Panc1 (cell line): ENCODE measurements at regions not wholly inside any gene's neighbourhood (a gene's known extent, or its start where the extent isn't known, plus 50 kb on each side); places are given as distances from the start of the nearest gene placed in this dataset.

Source experiments
- ATAC-seq: fragments of 200-7000 bp; cut with Tn5 transposase; 2 replicates; pipeline ENCODE4 v1.9.1; 2020; ENCODE audit warnings: mild to moderate bottlenecking, moderate library complexity
- BruUV-seq: library from RNA; stranded (reverse); fragments of 400-500 nt; replicated peaks from 2 replicates; lab custom pipeline; 2021; lab: Mats Ljungman, UMichigan
- CTCF ChIA-PET: fragments of 300-600 bp; sonication (Branson Sonifier 250); formaldehyde crosslinking; loops from one replicate; lab custom pipeline; 2022; ENCODE audit warnings: antibody characterized with exemption; lab: Charles Lee
- POLR2A ChIA-PET: fragments of 300-600 bp; sonication (Branson Sonifier 250); formaldehyde crosslinking; loops from one replicate; lab custom pipeline; 2022; ENCODE audit warnings: antibody characterized with exemption; lab: Charles Lee
- DNase-seq: peaks from one replicate; pipeline ENCODE4 v3.0.0-alpha.2; 2010; ENCODE audit warnings: low read depth, low spot score
- H3K27ac ChIP-seq: 2 replicates; pipeline ENCODE4 v1.5.1; 2011; ENCODE audit warnings: mild to moderate bottlenecking, low read length, inconsistent platforms
- H3K27me3 ChIP-seq: fragments of 200-500 bp; sonication (Bioruptor generic); 2 replicates; pipeline ENCODE4 v1.6.0; 2014; ENCODE audit warnings: low read length, inconsistent platforms; ENCODE audit not compliant: control insufficient read depth, insufficient read depth
- H3K36me3 ChIP-seq: fragments of 200-500 bp; sonication (Bioruptor generic); 2 replicates; pipeline ENCODE4 v1.5.1; 2014; ENCODE audit warnings: inconsistent platforms, mild to moderate bottlenecking, low read length, moderate library complexity; ENCODE audit not compliant: control insufficient read depth, insufficient read depth
- H3K4me1 ChIP-seq: 2 replicates; pipeline ENCODE4 v1.5.1; 2011; ENCODE audit warnings: inconsistent platforms, mild to moderate bottlenecking, low read length, moderate library complexity; ENCODE audit not compliant: control insufficient read depth, insufficient read depth
- H3K4me3 ChIP-seq, 2 experiments: 2 replicates each; pipeline ENCODE4 v1.5.1; 2011 to 2012; ENCODE audit warnings: low read depth in 2 of 2, low read length in 2 of 2, mild to moderate bottlenecking in 2 of 2, inconsistent platforms in 1 of 2, moderate library complexity in 1 of 2
- H3K9me3 ChIP-seq: fragments of 200-500 bp; sonication (Bioruptor generic); 2 replicates; pipeline ENCODE4 v1.5.1; 2014; ENCODE audit warnings: low read depth, mild to moderate bottlenecking, inconsistent platforms, low read length, moderate library complexity; ENCODE audit not compliant: control insufficient read depth, insufficient read depth
- CTCF ChIP-seq: fragments of 450-650 bp; IDR thresholded peaks from 2 replicates; pipeline ENCODE4 v1.5.1; 2017; ENCODE audit warnings: mild to moderate bottlenecking
- POLR2AphosphoS5 ChIP-seq: IDR thresholded peaks from 2 replicates; pipeline ENCODE4 v1.6.1; 2012; ENCODE audit warnings: mild to moderate bottlenecking, low read depth, low read length, moderate library complexity
- REST ChIP-seq, 2 experiments: IDR thresholded peaks; 2 replicates each; pipeline ENCODE4 v1.6.1; 2011 to 2012; ENCODE audit warnings: low read depth in 2 of 2, control low read depth in 1 of 2, low read length in 1 of 2, mild to moderate bottlenecking in 1 of 2, moderate library complexity in 1 of 2; ENCODE audit not compliant: insufficient read depth in 1 of 2
- SIN3A ChIP-seq: IDR thresholded peaks from 2 replicates; pipeline ENCODE4 v1.6.1; 2012; ENCODE audit warnings: low read depth, mild to moderate bottlenecking, low read length, moderate library complexity, borderline replicate concordance; ENCODE audit not compliant: insufficient read depth
- TCF7L2 ChIP-seq: IDR thresholded peaks from 2 replicates; pipeline ENCODE4 v1.6.1; 2011; ENCODE audit warnings: mild to moderate bottlenecking, low read depth, low read length, inconsistent platforms
- in situ Hi-C: cut with HindIII; loops from 2 replicates; pipeline ENCODE4 v1.10.0; 2016; ENCODE audit warnings: low sequenced_read_pairs, low pct_unique_long_range_greater_than_20kb
- intact Hi-C: fragments of 100-400 bp; cut with micrococcal nuclease; formaldehyde crosslinking; loops from one replicate; pipeline ENCODE4 v1.10.0; 2022; ENCODE audit not compliant: unreplicated experiment

GRCh38 chr5:84518370-84518769 is 133.7 kb upstream of the EDIL3 start:
- BruUV-seq: no TSS peak
- in situ Hi-C loops: no loop called here
- Histone ChIP-seq H3K27ac (no peak overlapping the region), H3K9me3 (no peaks in the 10 kb centered on the region), H3K36me3 (no peaks in the 10 kb centered on the region), H3K4me3 (no peak overlapping the region), H3K4me1 (no peaks in the 10 kb centered on the region), H3K27me3 (no peaks in the 10 kb centered on the region)
- POLR2A ChIA-PET: no interaction called here
- CTCF ChIA-PET: no interaction called here
- ATAC-seq: no peak
- intact Hi-C loops: no loop called here
- TF ChIP-seq POLR2AphosphoS5 (no peak), SIN3A (no peak), TCF7L2 (no peak), CTCF (no peak), REST (IDR thresholded peaks at IDR 0.05; ENCODE audit: insufficient read depth in 1 of 2, low read depth in 2 of 2, low read length in 1 of 2) (no peak)
- no peak for DNase-seq

GRCh38 chr5:84506625-84507024 is 121.9 kb upstream of the EDIL3 start:
- Histone ChIP-seq H3K27me3 (no peaks in the 10 kb centered on the region), H3K9me3 (no peaks in the 10 kb centered on the region), H3K4me1 (no peaks in the 10 kb centered on the region), H3K27ac (no peak overlapping the region), H3K36me3 (no peaks in the 10 kb centered on the region), H3K4me3 (no peak overlapping the region)
- DNase-seq: no peak
- POLR2A ChIA-PET: no interaction called here
- intact Hi-C loops: no loop called here
- CTCF ChIA-PET: no interaction called here
- TF ChIP-seq REST (IDR thresholded peaks at IDR 0.05; ENCODE audit: insufficient read depth in 1 of 2, low read depth in 2 of 2, low read length in 1 of 2): no peak
- no peak for TF ChIP-seq CTCF
- no peak for TF ChIP-seq SIN3A
- TF ChIP-seq POLR2AphosphoS5: no peak
- TF ChIP-seq TCF7L2: no peak
- no peak for ATAC-seq
- in situ Hi-C loops: no loop called here
- no TSS peak for BruUV-seq
